Bronchial epithelial cell (primary cell): ENCODE measurements at regions not wholly inside any gene's neighbourhood (a gene's known extent, or its start where the extent isn't known, plus 50 kb on each side); places are given as distances from the start of the nearest gene placed in this dataset.
"Not testable (repeated sequence)": the region's sequence is repeated elsewhere in the genome, so short reads cannot be mapped to it uniquely, and the experiment has no call there.

ENCODE experiments used
- DNase-seq: peaks from one replicate; pipeline ENCODE4 v3.0.0-alpha.2; 2010; ENCODE audit warnings: low read depth
- FAIRE-seq: peaks from 2 replicates; lab custom pipeline; 2011; peaks lifted over from hg19 to GRCh38; lab: Jason Lieb, UNC
- H3K27me3 ChIP-seq: 2 replicates; pipeline ENCODE4 v1.5.1; 2011; ENCODE audit warnings: low read length; ENCODE audit not compliant: control insufficient read depth, insufficient read depth
- H3K36me3 ChIP-seq: 2 replicates; pipeline ENCODE4 v1.5.1; 2011; ENCODE audit warnings: low read length; ENCODE audit not compliant: control insufficient read depth, insufficient read depth
- H3K4me3 ChIP-seq: 2 replicates; pipeline ENCODE4 v1.5.1; 2011; ENCODE audit warnings: mild to moderate bottlenecking, low read depth, low read length, control low read depth
- CTCF ChIP-seq: IDR thresholded peaks from 2 replicates; pipeline ENCODE4 v1.5.1; 2011; ENCODE audit warnings: mild to moderate bottlenecking, moderate library complexity, low read length, control low read depth, inconsistent platforms; ENCODE audit not compliant: insufficient read depth, severe bottlenecking

- no peak for DNase-seq
- FAIRE-seq = no peak
- Histone ChIP-seq H3K36me3 (no peaks in the 10 kb centered on the region), H3K27me3 (peaks cover 10% of the 10 kb centered on the region), H3K4me3 (no peak overlapping the region)
- no peak for TF ChIP-seq CTCF
These were observed 143.6 kb downstream of the ALDH8A1 start for GRCh38 chr6:134806180-134806798.

DNA sequence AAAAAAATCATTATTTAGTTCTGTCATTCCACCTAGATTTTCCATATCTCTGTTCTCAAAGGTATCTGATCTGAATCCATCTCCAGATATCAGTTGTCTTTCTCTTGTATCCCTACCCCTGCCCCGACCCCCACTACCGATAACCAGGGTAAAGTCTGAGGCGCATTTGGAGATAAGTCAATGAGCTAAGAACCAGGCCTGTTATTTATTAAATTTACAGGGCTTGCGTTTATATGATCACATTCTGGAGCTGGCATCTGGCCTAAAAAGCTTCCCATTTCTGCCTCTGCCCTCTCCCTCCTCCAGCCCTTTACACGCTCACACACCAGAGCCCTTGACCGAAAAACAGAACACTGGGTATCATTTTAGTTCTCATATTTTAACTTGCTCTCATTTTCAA lies 144.7 kb downstream of the ALDH8A1 start:
- peaks cover 12% of the 10 kb centered on the region for H3K27me3 ChIP-seq
- no peak for TF ChIP-seq CTCF
- DNase-seq = no peak

DNA sequence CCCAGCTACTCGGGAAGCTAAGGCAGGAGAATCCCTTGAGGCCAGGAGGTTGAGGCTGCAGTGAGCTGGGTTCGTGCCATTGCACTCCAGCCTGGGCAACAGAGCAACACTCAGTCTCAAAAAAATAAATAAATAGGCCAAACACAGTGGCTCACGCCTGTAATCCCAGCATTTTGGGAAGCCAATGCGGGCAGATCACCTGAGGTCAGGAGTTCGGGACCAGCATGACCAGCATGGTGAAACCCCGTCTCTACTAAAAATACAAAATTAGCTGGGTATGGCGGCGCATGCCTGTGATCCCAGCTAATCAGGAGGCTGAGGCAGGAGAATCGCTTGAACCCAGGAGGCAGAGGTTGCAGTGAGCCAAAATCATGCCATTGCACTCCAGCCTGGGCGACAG lies 145.6 kb downstream of the ALDH8A1 start:
- peaks cover 16% of the 10 kb centered on the region for H3K27me3 ChIP-seq

More for the DNA sequence above, 144.7 kb downstream of the ALDH8A1 start:
- no peak for FAIRE-seq
- no peak overlapping the region for H3K4me3 ChIP-seq
- H3K36me3 ChIP-seq = no peaks in the 10 kb centered on the region

DNA sequence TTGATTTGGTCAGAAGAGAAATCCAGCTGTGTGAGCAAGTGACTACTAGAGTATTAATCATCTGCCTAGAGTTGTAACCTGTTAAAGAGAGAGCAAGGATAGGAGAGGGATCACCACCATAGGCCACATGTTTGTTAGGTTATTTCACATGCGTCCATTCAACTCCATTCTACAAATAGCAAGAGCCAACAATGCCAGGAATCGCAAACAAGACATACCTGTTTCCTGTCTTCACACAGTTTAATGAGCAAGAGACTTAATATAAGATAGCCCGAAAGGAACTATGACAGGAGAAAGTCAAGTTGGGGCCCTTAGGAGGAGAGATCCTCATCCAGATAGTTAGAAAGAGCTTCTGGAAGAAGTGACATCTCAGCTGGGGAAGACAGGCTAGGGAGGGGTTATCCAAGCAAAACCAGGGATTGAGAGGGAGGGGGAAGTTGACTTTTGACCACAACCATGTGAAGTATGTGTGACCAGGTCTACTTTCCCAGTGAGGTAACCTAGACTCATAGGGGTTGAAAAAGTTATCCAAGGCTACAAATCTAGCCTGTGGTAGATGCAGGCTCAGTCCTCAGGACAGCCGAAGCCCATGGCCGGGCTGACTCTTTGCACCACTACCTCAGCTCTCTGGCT lies 147.4 kb downstream of the ALDH8A1 start:
- TF ChIP-seq CTCF = no peak
- Histone ChIP-seq H3K36me3 (no peaks in the 10 kb centered on the region), H3K27me3 (peaks cover 19% of the 10 kb centered on the region), H3K4me3 (no peak overlapping the region)
- no peak for FAIRE-seq
- DNase-seq = no peak

More for the DNA sequence above, 145.6 kb downstream of the ALDH8A1 start:
- H3K4me3 ChIP-seq, DNase-seq, FAIRE-seq, H3K36me3 ChIP-seq: not testable (repeated sequence)

- peaks cover 12% of the 10 kb centered on the region for H3K27me3 ChIP-seq
- no peak overlapping the region for H3K4me3 ChIP-seq
- FAIRE-seq = no peak
- TF ChIP-seq CTCF = no peak
- DNase-seq = no peak
- no peaks in the 10 kb centered on the region for H3K36me3 ChIP-seq
These were observed 152.3 kb downstream of the ALDH8A1 start for GRCh38 chr6:134797400-134798113.

- Histone ChIP-seq H3K36me3 (no peaks in the 10 kb centered on the region), H3K4me3 (no peak overlapping the region), H3K27me3 (peaks cover 12% of the 10 kb centered on the region)
- no peak for TF ChIP-seq CTCF
- FAIRE-seq (no peak), DNase-seq (no peak)
These were observed 154.2 kb downstream of the ALDH8A1 start for GRCh38 chr6:134795691-134796090.
